ENCODE measurements at regions not wholly inside any gene's neighbourhood (a gene's known extent, or its start where the extent isn't known, plus 50 kb on each side); places are given as distances from the start of the nearest gene placed in this dataset.

- DNase-seq = no peak
Observed at GRCh38 chr3:117746066-117746465, 1036.5 kb downstream of the TUSC7 start.

GRCh38 chr3:117748131-117748530 lies 1038.6 kb downstream of the TUSC7 start:
- DNase-seq = no peak

GRCh38 chr3:117750674-117751269 lies 1041.2 kb downstream of the TUSC7 start:
- no peak for DNase-seq

- DNase-seq = no peak
Observed at GRCh38 chr3:117751651-117752050, 1042.1 kb downstream of the TUSC7 start.

- peak; percentile 9 for DNase-seq
Observed at GRCh38 chr3:117752984-117753717, 1043.6 kb downstream of the TUSC7 start.

GRCh38 chr3:117754058-117754457 lies 1044.5 kb downstream of the TUSC7 start:
- no peak for DNase-seq

GRCh38 chr3:117754841-117755240 lies 1045.3 kb downstream of the TUSC7 start:
- DNase-seq = no peak

- DNase-seq = peak; percentile 71
Observed at GRCh38 chr3:117756563-117756962, 1047.0 kb downstream of the TUSC7 start.

GRCh38 chr3:117761703-117762620 lies 1052.4 kb downstream of the TUSC7 start:
- DNase-seq = no peak

- DNase-seq = no peak
Observed at GRCh38 chr3:117762621-117763037, 1053.0 kb downstream of the TUSC7 start.

GRCh38 chr3:117763561-117763960 lies 1054.0 kb downstream of the TUSC7 start:
- no peak for DNase-seq

- DNase-seq = no peak
Observed at GRCh38 chr3:117768581-117768980, 1059.0 kb downstream of the TUSC7 start.

GRCh38 chr3:117774130-117774529 lies 1064.6 kb downstream of the TUSC7 start:
- no peak for DNase-seq

- no peak for DNase-seq
Observed at GRCh38 chr3:117786349-117786748, 1076.8 kb downstream of the TUSC7 start.

GRCh38 chr3:117788061-117788460 lies 1078.5 kb downstream of the TUSC7 start:
- no peak for DNase-seq

GRCh38 chr3:117788506-117788905 lies 1078.9 kb downstream of the TUSC7 start:
- DNase-seq = no peak

- DNase-seq = no peak
Observed at GRCh38 chr3:117790235-117790987, 1080.8 kb downstream of the TUSC7 start.

GRCh38 chr3:117793622-117794265 lies 1084.2 kb downstream of the TUSC7 start:
- DNase-seq = no peak

GRCh38 chr3:117798221-117798620 lies 1088.6 kb downstream of the TUSC7 start:
- no peak for DNase-seq

GRCh38 chr3:117798687-117799386 lies 1089.3 kb downstream of the TUSC7 start:
- DNase-seq = no peak

- DNase-seq = no peak
Observed at GRCh38 chr3:117799387-117799735, 1089.8 kb downstream of the TUSC7 start.

- DNase-seq = no peak
Observed at GRCh38 chr3:117801912-117802239, 1092.3 kb downstream of the TUSC7 start.

Measured in SHP77 treated with DMSO at 0.1 percent for 48 hours (cell line).